ENCODE measurements at regions not wholly inside any gene's neighbourhood (a gene's known extent, or its start where the extent isn't known, plus 50 kb on each side); places are given as distances from the start of the nearest gene placed in this dataset.

DNA sequence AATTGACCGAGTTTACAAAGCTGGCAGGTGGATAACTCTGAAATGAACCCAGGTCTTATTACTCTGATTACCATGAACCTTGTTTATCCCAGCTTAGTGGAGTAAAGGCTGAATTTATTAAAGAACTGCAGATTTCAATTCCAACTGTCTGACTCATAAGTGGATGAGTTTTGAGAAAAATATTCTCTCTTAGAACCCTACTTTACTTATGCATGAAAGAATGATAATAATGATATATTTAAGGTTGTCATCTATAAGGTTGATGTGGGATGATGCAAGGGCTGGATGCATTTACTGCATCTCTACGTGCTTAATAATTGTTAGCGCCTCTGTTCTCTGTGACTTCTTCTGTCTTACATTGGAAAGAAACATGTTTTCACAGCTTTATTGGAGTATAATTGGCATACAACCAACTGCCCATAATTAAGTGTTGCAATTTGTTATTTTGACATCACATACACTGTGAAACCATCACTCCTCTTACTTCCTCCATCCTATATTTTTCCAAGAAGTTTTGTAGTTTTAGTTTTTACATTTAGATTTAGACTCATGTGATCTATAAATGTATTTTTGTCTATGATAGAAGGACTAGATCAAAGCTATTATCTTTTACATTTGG, 771.2 kb upstream of the ARRDC4 start:
- ChIA-PET CTCF (no interaction called here), POLR2A (ENCODE audit: unreplicated experiment) (no interaction called here)
- H4K91ac ChIP-seq (ENCODE audit: insufficient read depth, low read depth, low read length) = no peak overlapping the region
- H4K20me1 ChIP-seq (ENCODE audit: insufficient read depth, low read length) = no peaks in the 10 kb centered on the region
- no peak overlapping the region for H3K4me2 ChIP-seq (ENCODE audit: low read depth, low read length)
- H2BK5ac ChIP-seq (ENCODE audit: low read depth, low read length, poor library complexity, severe bottlenecking) = no peak overlapping the region
- intact Hi-C loops (cut with micrococcal nuclease) (no loop called here), dilution Hi-C loops (cut with HindIII; ENCODE audit: low sequenced_read_pairs, unreplicated experiment) (no loop called here), in situ Hi-C loops (cut with MboI; ENCODE audit: low sequenced_read_pairs) (no loop called here)
- no peak overlapping the region for H2BK120ac ChIP-seq (ENCODE audit: low read depth, low read length)
- no peak overlapping the region for H3K27ac ChIP-seq (ENCODE audit: insufficient read depth, low read length)
- H3K56ac ChIP-seq (ENCODE audit: extremely low read depth, insufficient read depth, low read length) = no peak overlapping the region
- TF ChIP-seq NFE2L2 (IDR thresholded peaks at IDR 0.05; ENCODE audit: low read depth, low read length) (no peak), RFX5 (IDR thresholded peaks at IDR 0.05; ENCODE audit: low read depth, low read length) (no peak), POLR2A (IDR thresholded peaks at IDR 0.05; ENCODE audit: low read depth, low read length) (no peak), RCOR1 (IDR thresholded peaks at IDR 0.05; ENCODE audit: insufficient replicate concordance, low read length) (no peak)
- TF ChIP-seq, protein P1, sequence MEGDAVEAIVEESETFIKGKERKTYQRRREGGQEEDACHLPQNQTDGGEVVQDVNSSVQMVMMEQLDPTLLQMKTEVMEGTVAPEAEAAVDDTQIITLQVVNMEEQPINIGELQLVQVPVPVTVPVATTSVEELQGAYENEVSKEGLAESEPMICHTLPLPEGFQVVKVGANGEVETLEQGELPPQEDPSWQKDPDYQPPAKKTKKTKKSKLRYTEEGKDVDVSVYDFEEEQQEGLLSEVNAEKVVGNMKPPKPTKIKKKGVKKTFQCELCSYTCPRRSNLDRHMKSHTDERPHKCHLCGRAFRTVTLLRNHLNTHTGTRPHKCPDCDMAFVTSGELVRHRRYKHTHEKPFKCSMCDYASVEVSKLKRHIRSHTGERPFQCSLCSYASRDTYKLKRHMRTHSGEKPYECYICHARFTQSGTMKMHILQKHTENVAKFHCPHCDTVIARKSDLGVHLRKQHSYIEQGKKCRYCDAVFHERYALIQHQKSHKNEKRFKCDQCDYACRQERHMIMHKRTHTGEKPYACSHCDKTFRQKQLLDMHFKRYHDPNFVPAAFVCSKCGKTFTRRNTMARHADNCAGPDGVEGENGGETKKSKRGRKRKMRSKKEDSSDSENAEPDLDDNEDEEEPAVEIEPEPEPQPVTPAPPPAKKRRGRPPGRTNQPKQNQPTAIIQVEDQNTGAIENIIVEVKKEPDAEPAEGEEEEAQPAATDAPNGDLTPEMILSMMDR (conservative IDR thresholded peaks at IDR 0.05; ENCODE audit: low read depth, low read length) = no peak
- WGBS, 2 experiments (ENCODE audit: extremely low coverage in 2 of 2, insufficient read length in 1 of 2) = no CpG with 5 or more reads among the region's 3 CpGs
- H3K27me3 ChIP-seq (ENCODE audit: control insufficient read depth, insufficient read depth, low read length) = no peaks in the 10 kb centered on the region
- H3K9ac ChIP-seq (ENCODE audit: low read depth, low read length) = no peak overlapping the region
- no peak overlapping the region for H2AK5ac ChIP-seq (ENCODE audit: low read depth, low read length)
- no peaks in the 10 kb centered on the region for H3K36me3 ChIP-seq (ENCODE audit: control insufficient read depth, insufficient read depth, low read length)
- H4K5ac ChIP-seq (ENCODE audit: low read depth, low read length) = no peak overlapping the region
- DNase-seq (no peak), ATAC-seq (ENCODE audit: low read depth) (no peak)
- no peak overlapping the region for H2BK20ac ChIP-seq (ENCODE audit: low read depth, low read length)
- no peak overlapping the region for H3K14ac ChIP-seq (replicated peaks; ENCODE audit: low read depth, low read length)
- H3K18ac ChIP-seq (ENCODE audit: low read depth, low read length) = no peak overlapping the region
- H3K23ac ChIP-seq (ENCODE audit: low read depth, low read length) = no peak overlapping the region
- peaks cover 6% of the 10 kb centered on the region for H3K9me3 ChIP-seq (ENCODE audit: control insufficient read depth, insufficient read depth, low read length)
- H3K4ac ChIP-seq (ENCODE audit: low read depth, low read length) = no peak overlapping the region
- no TSS peak for BruUV-seq (replicated peaks)
- H3K4me1 ChIP-seq (ENCODE audit: control insufficient read depth, insufficient read depth, low read length) = no peaks in the 10 kb centered on the region
- H2AK9ac ChIP-seq (replicated peaks; ENCODE audit: low read depth, low read length, poor library complexity) = no peak overlapping the region
- no peak overlapping the region for H4K8ac ChIP-seq (ENCODE audit: low read depth in 2 of 2, low read length in 2 of 2)
- H3K79me1 ChIP-seq (ENCODE audit: low read depth in 1 of 2, low read length in 2 of 2) = no peaks in the 10 kb centered on the region
- H3K9me1 ChIP-seq (ENCODE audit: insufficient read depth, low read length) = no peaks in the 10 kb centered on the region
- H3K4me3 ChIP-seq (ENCODE audit: insufficient read depth, low read depth, low read length) = no peak overlapping the region
- H2AFZ ChIP-seq (replicated peaks; ENCODE audit: low read length, poor library complexity) = no peak overlapping the region
- no peak overlapping the region for H2BK15ac ChIP-seq (ENCODE audit: low read depth, low read length)

Data from IMR-90 (cell line).